ENCODE measurements at regions not wholly inside any gene's neighbourhood (a gene's known extent, or its start where the extent isn't known, plus 50 kb on each side); places are given as distances from the start of the nearest gene placed in this dataset.

DNA sequence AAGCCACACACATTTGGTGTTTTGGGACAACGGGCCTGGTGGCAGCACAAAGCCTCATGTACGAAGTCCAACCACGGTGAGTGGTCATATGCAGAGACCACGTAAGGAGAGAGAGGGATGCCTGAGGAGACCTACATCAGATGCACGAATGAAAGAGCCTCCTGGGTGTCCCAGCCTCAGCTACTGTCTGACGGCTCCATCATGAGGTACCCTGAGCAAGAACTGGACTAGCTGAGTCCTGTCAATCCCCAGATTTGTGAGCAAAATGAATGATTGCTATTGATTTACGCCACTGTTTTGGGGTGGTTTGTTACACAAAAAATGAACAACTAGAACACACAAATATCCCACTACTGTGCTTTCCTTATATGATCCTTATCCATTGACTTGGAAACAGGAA is 275.7 kb upstream of the KYNU start:
- TF ChIP-seq, protein P1, sequence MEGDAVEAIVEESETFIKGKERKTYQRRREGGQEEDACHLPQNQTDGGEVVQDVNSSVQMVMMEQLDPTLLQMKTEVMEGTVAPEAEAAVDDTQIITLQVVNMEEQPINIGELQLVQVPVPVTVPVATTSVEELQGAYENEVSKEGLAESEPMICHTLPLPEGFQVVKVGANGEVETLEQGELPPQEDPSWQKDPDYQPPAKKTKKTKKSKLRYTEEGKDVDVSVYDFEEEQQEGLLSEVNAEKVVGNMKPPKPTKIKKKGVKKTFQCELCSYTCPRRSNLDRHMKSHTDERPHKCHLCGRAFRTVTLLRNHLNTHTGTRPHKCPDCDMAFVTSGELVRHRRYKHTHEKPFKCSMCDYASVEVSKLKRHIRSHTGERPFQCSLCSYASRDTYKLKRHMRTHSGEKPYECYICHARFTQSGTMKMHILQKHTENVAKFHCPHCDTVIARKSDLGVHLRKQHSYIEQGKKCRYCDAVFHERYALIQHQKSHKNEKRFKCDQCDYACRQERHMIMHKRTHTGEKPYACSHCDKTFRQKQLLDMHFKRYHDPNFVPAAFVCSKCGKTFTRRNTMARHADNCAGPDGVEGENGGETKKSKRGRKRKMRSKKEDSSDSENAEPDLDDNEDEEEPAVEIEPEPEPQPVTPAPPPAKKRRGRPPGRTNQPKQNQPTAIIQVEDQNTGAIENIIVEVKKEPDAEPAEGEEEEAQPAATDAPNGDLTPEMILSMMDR (IDR thresholded peaks at IDR 0.05): no peak
- TF ChIP-seq REST (IDR thresholded peaks at IDR 0.05) (no peak), RFX5 (IDR thresholded peaks at IDR 0.05) (no peak), POLR2A (IDR thresholded peaks at IDR 0.05; ENCODE audit: low read length) (no peak)

Data from A549 (cell line).